Astrocyte of the spinal cord (primary cell): ENCODE measurements at regions not wholly inside any gene's neighbourhood (a gene's known extent, or its start where the extent isn't known, plus 50 kb on each side); places are given as distances from the start of the nearest gene placed in this dataset.
A peak's percentile ranks its signal among the peaks of the same experiment; 100 is the strongest.

ENCODE experiments used
- DNase-seq: peaks from one replicate; pipeline ENCODE4 v3.0.0; 2011; ENCODE audit warnings: low read depth, low spot score
- H3K4me3 ChIP-seq: 2 replicates; pipeline ENCODE4 v1.5.1; 2011; ENCODE audit warnings: low read depth, mild to moderate bottlenecking, low read length, moderate library complexity
- in situ Hi-C: cut with HindIII; loops from 2 replicates; pipeline ENCODE4 v1.10.0; 2017; ENCODE audit warnings: low sequenced_read_pairs
- TF ChIP-seq, protein P1 (sequence below): IDR thresholded peaks from 2 replicates; pipeline ENCODE4 v1.5.1; 2012; ENCODE audit warnings: low read depth, mild to moderate bottlenecking, low read length, inconsistent platforms

GRCh38 chr3:174524203-174524602 lies 334.9 kb upstream of the NAALADL2 start:
- in situ Hi-C loops = no loop called here
- no peak for DNase-seq
- no peak overlapping the region for H3K4me3 ChIP-seq
- TF ChIP-seq, protein P1, sequence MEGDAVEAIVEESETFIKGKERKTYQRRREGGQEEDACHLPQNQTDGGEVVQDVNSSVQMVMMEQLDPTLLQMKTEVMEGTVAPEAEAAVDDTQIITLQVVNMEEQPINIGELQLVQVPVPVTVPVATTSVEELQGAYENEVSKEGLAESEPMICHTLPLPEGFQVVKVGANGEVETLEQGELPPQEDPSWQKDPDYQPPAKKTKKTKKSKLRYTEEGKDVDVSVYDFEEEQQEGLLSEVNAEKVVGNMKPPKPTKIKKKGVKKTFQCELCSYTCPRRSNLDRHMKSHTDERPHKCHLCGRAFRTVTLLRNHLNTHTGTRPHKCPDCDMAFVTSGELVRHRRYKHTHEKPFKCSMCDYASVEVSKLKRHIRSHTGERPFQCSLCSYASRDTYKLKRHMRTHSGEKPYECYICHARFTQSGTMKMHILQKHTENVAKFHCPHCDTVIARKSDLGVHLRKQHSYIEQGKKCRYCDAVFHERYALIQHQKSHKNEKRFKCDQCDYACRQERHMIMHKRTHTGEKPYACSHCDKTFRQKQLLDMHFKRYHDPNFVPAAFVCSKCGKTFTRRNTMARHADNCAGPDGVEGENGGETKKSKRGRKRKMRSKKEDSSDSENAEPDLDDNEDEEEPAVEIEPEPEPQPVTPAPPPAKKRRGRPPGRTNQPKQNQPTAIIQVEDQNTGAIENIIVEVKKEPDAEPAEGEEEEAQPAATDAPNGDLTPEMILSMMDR = no peak

- no peak overlapping the region for H3K4me3 ChIP-seq
- TF ChIP-seq, protein P1 = no peak
- in situ Hi-C loops = no loop called here
- DNase-seq = no peak
These were observed 329.8 kb upstream of the NAALADL2 start for GRCh38 chr3:174529298-174529697.

- DNase-seq = no peak
- in situ Hi-C loops = no loop called here
These were observed 327.7 kb upstream of the NAALADL2 start for GRCh38 chr3:174531262-174531982.

GRCh38 chr3:174532216-174532615 lies 326.9 kb upstream of the NAALADL2 start:
- TF ChIP-seq, protein P1 = no peak
- H3K4me3 ChIP-seq = no peak overlapping the region
- in situ Hi-C loops = no loop called here
- DNase-seq = no peak

More at GRCh38 chr3:174531262-174531982, 327.7 kb upstream of the NAALADL2 start:
- TF ChIP-seq, protein P1 = no peak
- no peak overlapping the region for H3K4me3 ChIP-seq

DNA sequence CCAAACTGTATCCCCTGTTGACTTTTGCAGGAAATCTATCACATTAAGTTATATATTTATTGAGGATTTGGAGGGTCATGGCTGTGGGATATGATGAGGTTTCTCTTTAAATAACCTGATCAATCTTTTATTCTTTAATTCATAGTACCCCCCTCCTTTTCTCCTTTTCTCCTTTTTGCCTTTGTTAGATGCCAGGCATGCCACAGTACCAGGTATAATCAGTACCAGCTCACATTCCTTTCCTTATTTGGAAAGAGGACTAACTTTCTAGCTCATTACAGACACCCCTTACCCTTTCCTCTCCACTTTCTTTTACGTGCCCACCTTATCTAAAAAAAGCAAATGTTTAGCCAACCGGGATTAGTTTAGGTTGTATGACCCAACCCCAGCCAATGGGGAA lies 326.4 kb upstream of the NAALADL2 start:
- no peak overlapping the region for H3K4me3 ChIP-seq
- TF ChIP-seq, protein P1 = no peak
- no peak for DNase-seq
- in situ Hi-C loops = no loop called here

DNA sequence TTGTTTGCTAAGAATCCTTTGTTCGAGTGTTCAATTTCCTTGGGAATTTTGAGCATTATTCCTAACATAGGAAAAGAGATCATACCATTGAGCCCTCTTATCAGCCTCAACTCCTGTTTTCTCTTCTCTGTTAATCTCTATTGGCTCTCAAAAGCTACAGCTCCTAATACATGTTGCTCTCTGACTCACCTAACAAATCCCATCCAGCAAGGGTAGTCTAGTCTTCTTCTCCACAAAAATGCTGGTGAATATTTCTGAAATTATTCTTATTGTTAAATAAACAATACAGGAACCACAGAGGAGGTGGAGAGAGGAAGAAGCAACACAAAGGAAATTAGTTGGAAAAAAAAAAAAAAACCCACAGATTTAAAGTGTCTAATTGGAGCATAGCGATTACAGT lies 325.8 kb upstream of the NAALADL2 start:
- TF ChIP-seq, protein P1 = no peak
- in situ Hi-C loops = no loop called here
- DNase-seq = peak; percentile 77
- H3K4me3 ChIP-seq = no peak overlapping the region
